IMR-90 (cell line): ENCODE measurements at regions not wholly inside any gene's neighbourhood (a gene's known extent, or its start where the extent isn't known, plus 50 kb on each side); places are given as distances from the start of the nearest gene placed in this dataset.

Experiments used
- POLR2A ChIP-seq: IDR thresholded peaks from 2 replicates; pipeline ENCODE4 v1.6.1; 2012; ENCODE audit warnings: mild to moderate bottlenecking, low read depth, low read length
- RCOR1 ChIP-seq: IDR thresholded peaks from 2 replicates; pipeline ENCODE4 v1.6.1; 2012; ENCODE audit warnings: mild to moderate bottlenecking, low read length, improper control_type of control experiment; ENCODE audit not compliant: insufficient replicate concordance
- SMC3 ChIP-seq: fragments of 150-350 bp; IDR thresholded peaks from 2 replicates; pipeline ENCODE4 v1.6.1; 2016; ENCODE audit warnings: low read depth, mild to moderate bottlenecking, antibody characterized with exemption, low read length, moderate library complexity
- TF ChIP-seq, protein P1 (sequence below): conservative IDR thresholded peaks from 2 replicates; pipeline ENCODE4 v1.5.1; 2012; ENCODE audit warnings: mild to moderate bottlenecking, low read depth, low read length, improper control_type of control experiment
- TF ChIP-seq, protein P2 (sequence below): fragments of 150-350 bp; IDR thresholded peaks from 2 replicates; pipeline ENCODE4 v1.6.1; 2017; ENCODE audit warnings: mild to moderate bottlenecking, antibody characterized with exemption, low read length, low read depth

DNA sequence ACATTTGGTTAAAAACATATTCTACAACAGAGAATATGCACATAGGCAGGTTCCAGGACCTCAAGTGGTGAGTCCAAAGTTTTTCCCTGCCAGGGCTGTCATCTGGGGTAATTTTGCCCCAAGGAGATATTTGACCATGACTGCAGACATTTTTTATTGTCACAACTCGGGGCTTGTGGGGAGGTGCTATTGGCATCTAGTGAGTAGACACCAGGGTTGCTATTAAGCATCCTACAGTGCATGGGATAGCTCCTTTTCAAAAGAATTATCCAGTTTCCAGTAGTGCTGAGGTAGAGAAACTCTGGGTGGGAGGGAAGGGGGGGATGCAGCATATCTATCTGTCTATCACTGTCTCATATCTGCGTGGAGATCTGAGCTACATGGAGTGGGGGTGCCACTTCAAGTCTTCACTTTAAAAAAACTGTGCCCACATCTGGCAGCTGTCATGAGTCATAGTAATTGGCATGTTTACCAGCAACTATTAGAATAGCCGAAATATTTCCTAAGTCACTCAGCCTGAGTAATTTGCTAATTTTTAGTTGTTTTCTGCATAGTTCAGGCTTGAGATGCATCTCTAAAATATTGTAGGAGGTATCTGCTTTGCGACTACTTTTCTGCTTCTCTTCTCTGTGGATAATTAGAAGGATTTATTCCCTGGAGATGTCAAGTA is 254.0 kb upstream of the RBMS1 start:
- TF ChIP-seq, protein P1, sequence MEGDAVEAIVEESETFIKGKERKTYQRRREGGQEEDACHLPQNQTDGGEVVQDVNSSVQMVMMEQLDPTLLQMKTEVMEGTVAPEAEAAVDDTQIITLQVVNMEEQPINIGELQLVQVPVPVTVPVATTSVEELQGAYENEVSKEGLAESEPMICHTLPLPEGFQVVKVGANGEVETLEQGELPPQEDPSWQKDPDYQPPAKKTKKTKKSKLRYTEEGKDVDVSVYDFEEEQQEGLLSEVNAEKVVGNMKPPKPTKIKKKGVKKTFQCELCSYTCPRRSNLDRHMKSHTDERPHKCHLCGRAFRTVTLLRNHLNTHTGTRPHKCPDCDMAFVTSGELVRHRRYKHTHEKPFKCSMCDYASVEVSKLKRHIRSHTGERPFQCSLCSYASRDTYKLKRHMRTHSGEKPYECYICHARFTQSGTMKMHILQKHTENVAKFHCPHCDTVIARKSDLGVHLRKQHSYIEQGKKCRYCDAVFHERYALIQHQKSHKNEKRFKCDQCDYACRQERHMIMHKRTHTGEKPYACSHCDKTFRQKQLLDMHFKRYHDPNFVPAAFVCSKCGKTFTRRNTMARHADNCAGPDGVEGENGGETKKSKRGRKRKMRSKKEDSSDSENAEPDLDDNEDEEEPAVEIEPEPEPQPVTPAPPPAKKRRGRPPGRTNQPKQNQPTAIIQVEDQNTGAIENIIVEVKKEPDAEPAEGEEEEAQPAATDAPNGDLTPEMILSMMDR: no peak
- TF ChIP-seq, protein P2, sequence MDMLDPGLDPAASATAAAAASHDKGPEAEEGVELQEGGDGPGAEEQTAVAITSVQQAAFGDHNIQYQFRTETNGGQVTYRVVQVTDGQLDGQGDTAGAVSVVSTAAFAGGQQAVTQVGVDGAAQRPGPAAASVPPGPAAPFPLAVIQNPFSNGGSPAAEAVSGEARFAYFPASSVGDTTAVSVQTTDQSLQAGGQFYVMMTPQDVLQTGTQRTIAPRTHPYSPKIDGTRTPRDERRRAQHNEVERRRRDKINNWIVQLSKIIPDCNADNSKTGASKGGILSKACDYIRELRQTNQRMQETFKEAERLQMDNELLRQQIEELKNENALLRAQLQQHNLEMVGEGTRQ: no peak
- TF ChIP-seq POLR2A (no peak), RCOR1 (no peak), SMC3 (no peak)
